Endothelial cell of umbilical vein (primary cell): ENCODE measurements at regions not wholly inside any gene's neighbourhood (a gene's known extent, or its start where the extent isn't known, plus 50 kb on each side); places are given as distances from the start of the nearest gene placed in this dataset.

Experiments
- BruUV-seq: library from RNA; stranded (reverse); fragments of 400-500 nt; replicated peaks from 2 replicates; lab custom pipeline; 2021; lab: Mats Ljungman, UMichigan
- CTCF ChIA-PET: fragments of 300-600, 350-600 bp; sonication (Branson Sonifier 250); formaldehyde crosslinking; loops from one replicate; lab custom pipeline; 2021; ENCODE audit warnings: antibody characterized with exemption, inconsistent platforms; lab: Charles Lee
- POLR2A ChIA-PET: fragments of 300-600, 350-600 bp; sonication (Branson Sonifier 250); formaldehyde crosslinking; loops from one replicate; lab custom pipeline; 2021; ENCODE audit warnings: antibody characterized with exemption, inconsistent platforms; lab: Charles Lee
- DNase-seq: peaks from one replicate; pipeline ENCODE4 v3.0.0-alpha.2; 2011; ENCODE audit warnings: low read depth, low spot score
- FAIRE-seq: peaks from 2 replicates; lab custom pipeline; 2011; peaks lifted over from hg19 to GRCh38; lab: Jason Lieb, UNC
- H2AFZ ChIP-seq: 2 replicates; pipeline ENCODE4 v1.6.0; 2012; ENCODE audit warnings: low read depth, low read length, control low read depth, inconsistent platforms
- H3K27ac ChIP-seq: 2 replicates; pipeline ENCODE4 v1.5.1; 2011; ENCODE audit warnings: low read depth, mild to moderate bottlenecking, control low read depth, low read length, moderate library complexity; ENCODE audit not compliant: insufficient read depth
- H3K27me3 ChIP-seq, 2 experiments: 2 replicates each; pipeline versions ENCODE4 v1.6.0 to v1.6.1; 2011; ENCODE audit warnings: low read length in 2 of 2, mixed read lengths in 1 of 2; ENCODE audit not compliant: control insufficient read depth in 2 of 2, insufficient read depth in 2 of 2
- H3K36me3 ChIP-seq, 2 experiments: 2 replicates in 1 of 2; 3 replicates in 1 of 2; pipeline ENCODE4 v1.5.1; 2011; ENCODE audit warnings: low read length in 2 of 2, mild to moderate bottlenecking in 1 of 2, moderate library complexity in 1 of 2; ENCODE audit not compliant: control insufficient read depth in 2 of 2, insufficient read depth in 2 of 2; ENCODE audit errors: extremely low read depth in 1 of 2
- H3K4me1 ChIP-seq: 3 replicates; pipeline ENCODE4 v1.5.1; 2011; ENCODE audit warnings: mild to moderate bottlenecking, low read length; ENCODE audit not compliant: control insufficient read depth, insufficient read depth; ENCODE audit errors: extremely low read depth
- H3K4me2 ChIP-seq: 2 replicates; pipeline ENCODE4 v1.6.1; 2011; ENCODE audit warnings: low read length, control low read depth, mixed read lengths; ENCODE audit not compliant: insufficient read depth
- H3K4me3 ChIP-seq, 3 experiments: fragments of 200-600 bp in 1 of 3; sonication (generic), shearing (Covaris generic) in 1 of 3; replicated peaks in 1 of 3; 2 replicates each; pipeline ENCODE4 v1.5.1; 2011 to 2016; ENCODE audit warnings: control low read depth in 3 of 3, low read length in 3 of 3, mild to moderate bottlenecking in 2 of 3, inconsistent platforms in 1 of 3, low read depth in 1 of 3, moderate library complexity in 1 of 3; ENCODE audit not compliant: insufficient read depth in 1 of 3
- H3K79me2 ChIP-seq: 2 replicates; pipeline ENCODE4 v1.6.0; 2012; ENCODE audit warnings: low read length, inconsistent platforms; ENCODE audit not compliant: control insufficient read depth, insufficient read depth
- H3K9ac ChIP-seq: replicated peaks from 2 replicates; pipeline ENCODE3; 2011; ENCODE audit warnings: low read length, control low read depth; ENCODE audit not compliant: insufficient read depth; ENCODE audit errors: extremely low read depth
- H3K9me1 ChIP-seq: replicated peaks from 3 replicates; pipeline ENCODE4 v1.6.0; 2011; ENCODE audit warnings: mild to moderate bottlenecking, low read length; ENCODE audit not compliant: control insufficient read depth, insufficient read depth; ENCODE audit errors: extremely low read depth
- H3K9me3 ChIP-seq: replicated peaks from 2 replicates; pipeline ENCODE4 v1.5.1; 2012; ENCODE audit warnings: low read length, inconsistent platforms; ENCODE audit not compliant: control insufficient read depth, insufficient read depth
- H4K20me1 ChIP-seq: replicated peaks from 2 replicates; pipeline ENCODE3; 2011; ENCODE audit warnings: mild to moderate bottlenecking, low read length; ENCODE audit not compliant: control insufficient read depth, insufficient read depth; ENCODE audit errors: extremely low read depth
- CTCF ChIP-seq, 2 donors: IDR thresholded peaks; 1 replicate in 1 of 2; 2 replicates in 1 of 2; pipeline ENCODE4 v1.5.1; 2011; ENCODE audit warnings: low read length in 2 of 2, mild to moderate bottlenecking in 2 of 2, moderate library complexity in 2 of 2, control low read depth in 1 of 2, inconsistent platforms in 1 of 2, low read depth in 1 of 2; ENCODE audit not compliant: insufficient read depth in 1 of 2; ENCODE audit errors: extremely low read depth in 1 of 2
- EZH2 ChIP-seq: IDR thresholded peaks from 2 replicates; pipeline ENCODE4 v1.6.1; 2012; ENCODE audit warnings: borderline replicate concordance, low read depth, mild to moderate bottlenecking, moderate library complexity, low read length, inconsistent platforms; ENCODE audit not compliant: severe bottlenecking
- FOS ChIP-seq: IDR thresholded peaks from 2 replicates; pipeline ENCODE4 v1.6.1; 2011; ENCODE audit warnings: mild to moderate bottlenecking, low read length, moderate library complexity, borderline replicate concordance; ENCODE audit not compliant: insufficient read depth
- GATA2 ChIP-seq: IDR thresholded peaks from 2 replicates; pipeline ENCODE4 v1.7.0; 2011; ENCODE audit warnings: low read depth, mild to moderate bottlenecking, moderate library complexity, mixed read lengths, low read length; ENCODE audit not compliant: insufficient read length, insufficient read depth
- JUN ChIP-seq: IDR thresholded peaks from 2 replicates; pipeline ENCODE4 v1.6.1; 2011; ENCODE audit warnings: borderline replicate concordance, low read depth; ENCODE audit not compliant: insufficient read length, insufficient read depth
- MAX ChIP-seq: IDR thresholded peaks from 2 replicates; pipeline ENCODE4 v1.6.1; 2011; ENCODE audit not compliant: insufficient read depth, insufficient read length
- MYC ChIP-seq: IDR thresholded peaks from one replicate; pipeline ENCODE4 v1.6.1; 2011; ENCODE audit warnings: mild to moderate bottlenecking, low read depth, low read length
- POLR2A ChIP-seq: IDR thresholded peaks from 2 replicates; pipeline ENCODE4 v1.6.1; 2012; ENCODE audit warnings: low read depth, mild to moderate bottlenecking, control low read depth, low read length
- POLR2AphosphoS5 ChIP-seq: IDR thresholded peaks from 2 replicates; pipeline ENCODE4 v1.6.1; 2012; ENCODE audit warnings: low read depth, mild to moderate bottlenecking, control low read depth, low read length, moderate library complexity; ENCODE audit not compliant: insufficient read depth
- dilution Hi-C: fragments of 300-500 bp; cut with MboI; formaldehyde crosslinking; loops from one replicate; pipeline ENCODE4 v1.15.0; 2019; ENCODE audit warnings: low sequenced_read_pairs; ENCODE audit not compliant: extremely low pct_ligation_motif_present
- intact Hi-C: fragments of 100-400 bp; cut with micrococcal nuclease; formaldehyde crosslinking; loops from one replicate; pipeline ENCODE4 v1.10.0; 2022

GRCh38 chr2:19743641-19744040 is 158.1 kb downstream of the TTC32 start:
- no peaks in the 10 kb centered on the region for H3K9me3 ChIP-seq
- no peak overlapping the region for H2AFZ ChIP-seq
- H4K20me1 ChIP-seq, result no peaks in the 10 kb centered on the region
- H3K79me2 ChIP-seq, result no peaks in the 10 kb centered on the region
- dilution Hi-C loops, result no loop called here
- H3K27me3 ChIP-seq, result no peaks in the 10 kb centered on the region
- no peak overlapping the region for H3K4me3 ChIP-seq
- H3K4me1 ChIP-seq, result no peaks in the 10 kb centered on the region
- ChIA-PET POLR2A (no interaction called here), CTCF (no interaction called here)
- TF ChIP-seq GATA2, result no peak
- no peak overlapping the region for H3K9ac ChIP-seq
- no peak overlapping the region for H3K27ac ChIP-seq
- no peaks in the 10 kb centered on the region for H3K36me3 ChIP-seq
- no TSS peak for BruUV-seq
- intact Hi-C loops, result loop anchor here (10.0 kb wide), 1 partner anchor 169 kb away; no protein-coding TSS in a partner anchor
- no peak for DNase-seq
- H3K9me1 ChIP-seq, result no peaks in the 10 kb centered on the region
- no peak for FAIRE-seq
- H3K4me2 ChIP-seq, result no peak overlapping the region

GRCh38 chr2:19742872-19743271 is 158.9 kb downstream of the TTC32 start:
- Histone ChIP-seq H4K20me1 (no peaks in the 10 kb centered on the region), H3K36me3 (no peaks in the 10 kb centered on the region), H3K9me3 (no peaks in the 10 kb centered on the region), H3K9ac (no peak overlapping the region), H3K4me1 (no peaks in the 10 kb centered on the region), H2AFZ (no peak overlapping the region), H3K79me2 (no peaks in the 10 kb centered on the region), H3K4me3 (no peak overlapping the region), H3K4me2 (no peak overlapping the region), H3K27ac (no peak overlapping the region), H3K27me3 (peaks cover 0 to 3% of the 10 kb centered on the region in 2 experiments), H3K9me1 (no peaks in the 10 kb centered on the region)
- CTCF ChIA-PET, result no interaction called here
- no peak for TF ChIP-seq EZH2
- no peak for TF ChIP-seq CTCF (IDR thresholded peaks at IDR 0.05; ENCODE audit: extremely low read depth in 1 of 2, insufficient read depth in 1 of 2, low read depth in 1 of 2, low read length in 2 of 2)
- TF ChIP-seq FOS, result no peak
- TF ChIP-seq MYC, result no peak
- no peak for TF ChIP-seq POLR2AphosphoS5
- TF ChIP-seq GATA2, result no peak
- no peak for TF ChIP-seq POLR2A
- no peak for TF ChIP-seq JUN
- TF ChIP-seq MAX, result no peak
- DNase-seq, result no peak
- BruUV-seq, result no TSS peak
- dilution Hi-C loops, result no loop called here
- FAIRE-seq, result no peak
- intact Hi-C loops, result loop anchor here (10.0 kb wide), 1 partner anchor 168 kb away; no protein-coding TSS in a partner anchor
- POLR2A ChIA-PET, result no interaction called here
